Ishikawa (cell line): ENCODE measurements at regions not wholly inside any gene's neighbourhood (a gene's known extent, or its start where the extent isn't known, plus 50 kb on each side); places are given as distances from the start of the nearest gene placed in this dataset.

Experiments
- CEBPB ChIP-seq: IDR thresholded peaks from 2 replicates; pipeline ENCODE4 v1.6.1; 2012
- CREB1 ChIP-seq: IDR thresholded peaks from 2 replicates; pipeline ENCODE4 v1.6.1; 2012; ENCODE audit warnings: low read depth
- EGR1 ChIP-seq: IDR thresholded peaks from 2 replicates; pipeline ENCODE4 v1.6.1; 2012
- EP300 ChIP-seq: IDR thresholded peaks from 2 replicates; pipeline ENCODE4 v1.6.1; 2012; ENCODE audit warnings: borderline replicate concordance
- FOXM1 ChIP-seq: IDR thresholded peaks from 2 replicates; pipeline ENCODE4 v1.6.1; 2012; ENCODE audit warnings: low read depth, borderline replicate concordance
- NFIC ChIP-seq: IDR thresholded peaks from 2 replicates; pipeline ENCODE4 v1.6.1; 2012
- RAD21 ChIP-seq: IDR thresholded peaks from 2 replicates; pipeline ENCODE4 v1.6.1; 2012; ENCODE audit warnings: low read depth
- TAF1 ChIP-seq: IDR thresholded peaks from 2 replicates; pipeline ENCODE4 v1.6.1; 2012; ENCODE audit warnings: low read depth, mild to moderate bottlenecking
- TCF12 ChIP-seq: IDR thresholded peaks from 2 replicates; pipeline ENCODE4 v1.6.1; 2012; ENCODE audit warnings: low read depth
- TEAD4 ChIP-seq: IDR thresholded peaks from 2 replicates; pipeline ENCODE4 v1.6.1; 2012
- YY1 ChIP-seq: IDR thresholded peaks from 2 replicates; pipeline ENCODE4 v1.6.1; 2012; ENCODE audit warnings: low read depth
- ZBTB7A ChIP-seq: IDR thresholded peaks from 2 replicates; pipeline ENCODE4 v1.6.1; 2012; ENCODE audit warnings: low read depth
- TF ChIP-seq, protein P1 (sequence below): IDR thresholded peaks from 2 replicates; pipeline ENCODE4 v1.6.1; 2012
- TF ChIP-seq, protein P2 (sequence below): IDR thresholded peaks from 2 replicates; pipeline ENCODE4 v1.6.1; 2012
- TF ChIP-seq, protein P3 (sequence below): IDR thresholded peaks from 2 replicates; pipeline ENCODE4 v1.6.1; 2012; ENCODE audit warnings: low read depth, mild to moderate bottlenecking

DNA sequence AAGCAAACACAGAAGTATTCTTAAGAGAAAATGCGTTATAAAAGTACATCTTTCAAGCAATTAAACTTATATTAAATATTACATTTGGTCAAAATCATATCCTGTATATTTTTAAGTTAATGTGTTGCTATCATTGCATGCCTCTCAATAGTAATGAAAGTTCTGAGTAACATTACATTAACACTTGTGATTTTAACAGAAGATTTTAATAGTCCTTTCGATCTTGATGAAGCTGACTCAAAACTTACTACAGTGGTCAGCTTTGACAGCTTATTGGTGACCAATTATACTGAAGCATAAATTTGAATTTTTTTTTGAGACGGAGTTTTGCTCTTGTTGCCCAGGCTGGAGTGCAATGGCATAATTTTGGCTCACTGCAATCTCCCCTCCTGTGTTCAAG, 303.3 kb downstream of the GALR1 start:
- TF ChIP-seq, protein P1, sequence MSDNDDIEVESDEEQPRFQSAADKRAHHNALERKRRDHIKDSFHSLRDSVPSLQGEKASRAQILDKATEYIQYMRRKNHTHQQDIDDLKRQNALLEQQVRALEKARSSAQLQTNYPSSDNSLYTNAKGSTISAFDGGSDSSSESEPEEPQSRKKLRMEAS = no peak

DNA sequence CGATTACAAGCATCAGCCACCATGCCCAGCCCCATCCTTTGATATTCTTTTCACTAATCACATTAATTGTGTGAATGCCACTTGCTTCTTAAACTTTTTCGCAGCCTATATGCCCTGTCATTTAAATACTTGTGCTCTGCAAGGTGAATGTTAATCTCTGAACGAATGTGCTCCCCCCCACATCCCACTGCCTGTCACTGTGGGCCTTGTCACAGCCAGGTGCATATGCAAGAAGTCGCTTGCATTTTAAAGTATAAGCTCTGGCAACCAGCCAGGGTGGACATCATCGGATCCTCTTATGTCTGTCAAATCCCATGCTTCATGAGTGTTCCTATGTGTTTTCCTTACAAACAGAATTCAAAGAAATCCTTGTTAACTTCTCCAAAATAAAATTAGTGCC, 304.4 kb downstream of the GALR1 start:
- TF ChIP-seq TAF1 (no peak), NFIC (no peak), EGR1 (no peak), CREB1 (no peak), YY1 (no peak), TEAD4 (no peak), RAD21 (no peak), CEBPB (no peak), EP300 (no peak), TCF12 (no peak), ZBTB7A (no peak), FOXM1 (no peak)
- TF ChIP-seq, protein P2, sequence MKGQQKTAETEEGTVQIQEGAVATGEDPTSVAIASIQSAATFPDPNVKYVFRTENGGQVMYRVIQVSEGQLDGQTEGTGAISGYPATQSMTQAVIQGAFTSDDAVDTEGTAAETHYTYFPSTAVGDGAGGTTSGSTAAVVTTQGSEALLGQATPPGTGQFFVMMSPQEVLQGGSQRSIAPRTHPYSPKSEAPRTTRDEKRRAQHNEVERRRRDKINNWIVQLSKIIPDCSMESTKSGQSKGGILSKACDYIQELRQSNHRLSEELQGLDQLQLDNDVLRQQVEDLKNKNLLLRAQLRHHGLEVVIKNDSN = no peak
- TF ChIP-seq, protein P1 = no peak
- TF ChIP-seq, protein P3, sequence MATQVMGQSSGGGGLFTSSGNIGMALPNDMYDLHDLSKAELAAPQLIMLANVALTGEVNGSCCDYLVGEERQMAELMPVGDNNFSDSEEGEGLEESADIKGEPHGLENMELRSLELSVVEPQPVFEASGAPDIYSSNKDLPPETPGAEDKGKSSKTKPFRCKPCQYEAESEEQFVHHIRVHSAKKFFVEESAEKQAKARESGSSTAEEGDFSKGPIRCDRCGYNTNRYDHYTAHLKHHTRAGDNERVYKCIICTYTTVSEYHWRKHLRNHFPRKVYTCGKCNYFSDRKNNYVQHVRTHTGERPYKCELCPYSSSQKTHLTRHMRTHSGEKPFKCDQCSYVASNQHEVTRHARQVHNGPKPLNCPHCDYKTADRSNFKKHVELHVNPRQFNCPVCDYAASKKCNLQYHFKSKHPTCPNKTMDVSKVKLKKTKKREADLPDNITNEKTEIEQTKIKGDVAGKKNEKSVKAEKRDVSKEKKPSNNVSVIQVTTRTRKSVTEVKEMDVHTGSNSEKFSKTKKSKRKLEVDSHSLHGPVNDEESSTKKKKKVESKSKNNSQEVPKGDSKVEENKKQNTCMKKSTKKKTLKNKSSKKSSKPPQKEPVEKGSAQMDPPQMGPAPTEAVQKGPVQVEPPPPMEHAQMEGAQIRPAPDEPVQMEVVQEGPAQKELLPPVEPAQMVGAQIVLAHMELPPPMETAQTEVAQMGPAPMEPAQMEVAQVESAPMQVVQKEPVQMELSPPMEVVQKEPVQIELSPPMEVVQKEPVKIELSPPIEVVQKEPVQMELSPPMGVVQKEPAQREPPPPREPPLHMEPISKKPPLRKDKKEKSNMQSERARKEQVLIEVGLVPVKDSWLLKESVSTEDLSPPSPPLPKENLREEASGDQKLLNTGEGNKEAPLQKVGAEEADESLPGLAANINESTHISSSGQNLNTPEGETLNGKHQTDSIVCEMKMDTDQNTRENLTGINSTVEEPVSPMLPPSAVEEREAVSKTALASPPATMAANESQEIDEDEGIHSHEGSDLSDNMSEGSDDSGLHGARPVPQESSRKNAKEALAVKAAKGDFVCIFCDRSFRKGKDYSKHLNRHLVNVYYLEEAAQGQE = no peak

DNA sequence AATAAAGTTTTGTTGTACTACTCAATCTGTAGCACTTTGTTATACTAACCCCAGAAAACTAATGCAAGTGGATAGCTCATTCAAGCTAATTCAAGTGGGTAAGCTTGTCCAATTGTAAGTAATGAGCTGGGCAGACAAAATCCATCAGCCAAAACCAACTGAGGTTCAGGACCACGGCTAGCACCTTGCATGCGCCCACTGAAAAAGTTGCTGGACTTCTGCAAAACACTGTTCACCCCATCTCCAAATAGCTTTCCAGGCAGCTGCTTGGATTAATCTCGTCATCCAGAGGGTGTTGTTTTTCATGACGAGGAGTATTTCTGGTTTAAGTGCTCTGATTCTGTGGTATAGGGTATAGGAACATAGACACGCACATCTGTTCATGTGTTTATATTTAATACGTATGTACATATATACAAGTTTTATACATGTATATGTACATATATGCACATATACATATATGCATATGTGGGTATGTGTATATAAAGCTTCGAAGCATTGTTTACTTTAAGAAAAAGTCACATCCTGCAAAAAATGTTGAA, 307.5 kb downstream of the GALR1 start:
- TF ChIP-seq, protein P2 = no peak
- no peak for TF ChIP-seq TAF1
- TF ChIP-seq, protein P3 = peak; percentile 89

DNA sequence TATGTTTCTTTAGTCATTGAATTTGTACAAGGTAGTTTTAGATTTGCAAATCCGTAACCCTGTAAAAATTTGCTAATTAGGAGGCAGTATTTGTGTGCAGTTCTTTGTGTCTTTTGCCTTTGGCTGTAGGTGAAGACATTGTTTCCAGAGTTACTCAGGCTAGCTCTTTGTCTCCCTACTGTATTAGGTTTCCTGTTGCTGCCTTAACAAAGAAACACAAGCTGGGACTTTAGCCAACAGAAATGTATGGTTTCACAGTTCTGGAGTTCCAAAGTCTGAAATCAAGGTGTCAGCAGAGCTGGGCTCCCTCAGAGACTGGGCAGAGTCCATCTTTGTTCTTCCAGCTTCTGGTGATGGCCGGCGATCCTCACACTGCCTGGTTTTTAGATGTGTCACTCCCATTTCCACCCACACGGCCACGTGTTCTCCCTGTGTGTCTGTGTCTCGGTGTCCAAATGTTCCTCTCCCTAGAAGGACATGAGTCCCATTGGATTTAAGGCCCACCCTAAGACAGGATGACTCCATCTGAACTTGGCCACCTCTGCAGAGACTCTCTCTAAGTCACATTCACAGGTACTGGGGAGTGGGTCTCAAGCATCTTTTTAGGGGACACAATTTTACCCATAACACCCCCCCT, 309.7 kb downstream of the GALR1 start:
- TF ChIP-seq EGR1 = no peak
- TF ChIP-seq, protein P3 = no peak
- TF ChIP-seq TAF1 = no peak
- no peak for TF ChIP-seq CEBPB
- TF ChIP-seq TCF12 = no peak
- TF ChIP-seq, protein P2 = no peak
- TF ChIP-seq RAD21 = no peak
- TF ChIP-seq TEAD4 = no peak
- no peak for TF ChIP-seq YY1
- TF ChIP-seq CREB1 = no peak
- TF ChIP-seq, protein P1 = no peak
- no peak for TF ChIP-seq EP300
- TF ChIP-seq NFIC = no peak
- no peak for TF ChIP-seq FOXM1
- no peak for TF ChIP-seq ZBTB7A
